ENCODE measurements at regions not wholly inside any gene's neighbourhood (a gene's known extent, or its start where the extent isn't known, plus 50 kb on each side); places are given as distances from the start of the nearest gene placed in this dataset.

- ChIA-PET CTCF (no interaction called here), POLR2A (no interaction called here)
- Histone ChIP-seq H3K27me3 (ENCODE audit: control insufficient read depth in 1 of 2, insufficient read depth in 2 of 2, low read length in 2 of 2) (no peaks in the 10 kb centered on the region), H3K4me3 (ENCODE audit: low read length) (no peak overlapping the region), H3K27ac (ENCODE audit: low read depth in 1 of 2, low read length in 2 of 2) (no peak overlapping the region), H3K36me3 (ENCODE audit: insufficient read depth, low read length) (no peaks in the 10 kb centered on the region), H3K4me1 (ENCODE audit: insufficient read depth, low read length) (no peaks in the 10 kb centered on the region), H3K9me3 (ENCODE audit: control insufficient read depth in 1 of 2, insufficient read depth in 1 of 2, low read length in 2 of 2) (peaks cover 0 to 10% of the 10 kb centered on the region in 2 experiments)
- ATAC-seq (ENCODE audit: poor library complexity) (no peak), DNase-seq (no peak)
- Mint-ChIP-seq H3K9me3 (peaks cover 3% of the 10 kb centered on the region), H3K4me3 (no peak overlapping the region), H3K4me1 (ENCODE audit: low read depth) (no peaks in the 10 kb centered on the region), H3K27me3 (no peaks in the 10 kb centered on the region), H3K27ac (no peak overlapping the region), H3K36me3 (ENCODE audit: low read depth) (no peaks in the 10 kb centered on the region)
- intact Hi-C loops (cut with DNase I, micrococcal nuclease): no loop called here
- no peak for TF ChIP-seq CTCF (IDR thresholded peaks at IDR 0.05)
Measured at GRCh38 chr2:4090668-4091630, 387.6 kb downstream of the DCDC2C start.

- Mint-ChIP-seq H3K27ac (no peak overlapping the region), H3K27me3 (no peaks in the 10 kb centered on the region), H3K4me1 (ENCODE audit: low read depth) (no peaks in the 10 kb centered on the region), H3K4me3 (no peak overlapping the region), H3K36me3 (ENCODE audit: low read depth) (no peaks in the 10 kb centered on the region), H3K9me3 (peaks cover 3% of the 10 kb centered on the region)
- ChIA-PET CTCF (no interaction called here), POLR2A (no interaction called here)
- Histone ChIP-seq H3K36me3 (ENCODE audit: insufficient read depth, low read length) (no peaks in the 10 kb centered on the region), H3K27ac (ENCODE audit: low read depth in 1 of 2, low read length in 2 of 2) (no peak overlapping the region), H3K9me3 (ENCODE audit: control insufficient read depth in 1 of 2, insufficient read depth in 1 of 2, low read length in 2 of 2) (peaks cover 0 to 4% of the 10 kb centered on the region in 2 experiments), H3K4me1 (ENCODE audit: insufficient read depth, low read length) (no peaks in the 10 kb centered on the region), H3K4me3 (ENCODE audit: low read length) (no peak overlapping the region), H3K27me3 (ENCODE audit: control insufficient read depth in 1 of 2, insufficient read depth in 2 of 2, low read length in 2 of 2) (no peaks in the 10 kb centered on the region)
- no peak for DNase-seq
- intact Hi-C loops (cut with DNase I, micrococcal nuclease): no loop called here
- no peak for TF ChIP-seq CTCF (IDR thresholded peaks at IDR 0.05)
- ATAC-seq (ENCODE audit: poor library complexity): no peak
Measured at GRCh38 chr2:4091869-4092268, 388.5 kb downstream of the DCDC2C start.

- DNase-seq (no peak), ATAC-seq (ENCODE audit: poor library complexity) (no peak)
- H3K4me1 ChIP-seq (ENCODE audit: insufficient read depth, low read length): no peaks in the 10 kb centered on the region
- no peak overlapping the region for H3K4me3 ChIP-seq (ENCODE audit: low read length)
- H3K27me3 Mint-ChIP-seq: no peaks in the 10 kb centered on the region
- H3K36me3 Mint-ChIP-seq (ENCODE audit: low read depth): no peaks in the 10 kb centered on the region
- H3K9me3 Mint-ChIP-seq: peaks cover 3% of the 10 kb centered on the region
- no peak overlapping the region for H3K4me3 Mint-ChIP-seq
- H3K9me3 ChIP-seq (ENCODE audit: control insufficient read depth in 1 of 2, insufficient read depth in 1 of 2, low read length in 2 of 2): no peaks in the 10 kb centered on the region
- TF ChIP-seq CTCF (IDR thresholded peaks at IDR 0.05): no peak
- no peak overlapping the region for H3K27ac Mint-ChIP-seq
- ChIA-PET POLR2A (no interaction called here), CTCF (no interaction called here)
- H3K27me3 ChIP-seq (ENCODE audit: control insufficient read depth in 1 of 2, insufficient read depth in 2 of 2, low read length in 2 of 2): no peaks in the 10 kb centered on the region
- H3K4me1 Mint-ChIP-seq (ENCODE audit: low read depth): no peaks in the 10 kb centered on the region
- H3K36me3 ChIP-seq (ENCODE audit: insufficient read depth, low read length): no peaks in the 10 kb centered on the region
- H3K27ac ChIP-seq (ENCODE audit: low read depth in 1 of 2, low read length in 2 of 2): no peak overlapping the region
- intact Hi-C loops (cut with DNase I, micrococcal nuclease): no loop called here
Measured at GRCh38 chr2:4094743-4095142, 391.4 kb downstream of the DCDC2C start.

All from CD4-positive, alpha-beta T cell (primary cell).